ENCODE measurements at regions not wholly inside any gene's neighbourhood (a gene's known extent, or its start where the extent isn't known, plus 50 kb on each side); places are given as distances from the start of the nearest gene placed in this dataset.
"Not testable (repeated sequence)": the region's sequence is repeated elsewhere in the genome, so short reads cannot be mapped to it uniquely, and the experiment has no call there.

- DNase-seq, result no peak
Measured at GRCh38 chr4:82172186-82172585, 201.6 kb downstream of the HNRNPD start.

GRCh38 chr4:82171531-82172155 is 202.1 kb downstream of the HNRNPD start:
- DNase-seq, result no peak

GRCh38 chr4:82149750-82150149 is 224.0 kb downstream of the HNRNPD start:
- no peak for DNase-seq

- DNase-seq, result no peak
Measured at GRCh38 chr4:82145850-82146249, 227.9 kb downstream of the HNRNPD start.

- DNase-seq, result no peak
Measured at GRCh38 chr4:82140422-82140821, 233.4 kb downstream of the HNRNPD start.

- no peak for DNase-seq
Measured at GRCh38 chr4:82139287-82139686, 234.5 kb downstream of the HNRNPD start.

GRCh38 chr4:82138374-82138773 is 235.4 kb downstream of the HNRNPD start:
- no peak for DNase-seq

GRCh38 chr4:82136161-82136801 is 237.5 kb downstream of the HNRNPD start:
- DNase-seq, result no peak

GRCh38 chr4:82128355-82128754 is 245.4 kb downstream of the HNRNPD start:
- DNase-seq, result no peak

- no peak for DNase-seq
Measured at GRCh38 chr4:82126512-82127040, 247.2 kb downstream of the HNRNPD start.

- DNase-seq, result no peak
Measured at GRCh38 chr4:82125787-82126297, 247.9 kb downstream of the HNRNPD start.

GRCh38 chr4:82124932-82125786 is 248.6 kb downstream of the HNRNPD start:
- DNase-seq, result no peak

- no peak for DNase-seq
Measured at GRCh38 chr4:82124365-82124764, 249.4 kb downstream of the HNRNPD start.

- DNase-seq, result no peak
Measured at GRCh38 chr4:82123934-82124333, 249.9 kb downstream of the HNRNPD start.

GRCh38 chr4:82115183-82115582 is 258.6 kb downstream of the HNRNPD start:
- DNase-seq, result not testable (repeated sequence)

- no peak for DNase-seq
Measured at GRCh38 chr4:82108506-82108905, 265.3 kb downstream of the HNRNPD start.

- DNase-seq, result no peak
Measured at GRCh38 chr4:82104578-82104977, 269.2 kb downstream of the HNRNPD start.

GRCh38 chr4:82099928-82100579 is 273.7 kb downstream of the HNRNPD start:
- no peak for DNase-seq

- DNase-seq, result no peak
Measured at GRCh38 chr4:82097504-82097903, 276.3 kb downstream of the HNRNPD start.

- no peak for DNase-seq
Measured at GRCh38 chr4:82090717-82091116, 283.1 kb downstream of the HNRNPD start.

GRCh38 chr4:82084747-82085146 is 289.0 kb downstream of the HNRNPD start:
- DNase-seq, result no peak

GRCh38 chr4:82077471-82077995 is 296.3 kb downstream of the HNRNPD start:
- DNase-seq, result not testable (repeated sequence)

Data from fibroblast of skin of scalp (primary cell).